IMR-90 (cell line): ENCODE measurements at regions not wholly inside any gene's neighbourhood (a gene's known extent, or its start where the extent isn't known, plus 50 kb on each side); places are given as distances from the start of the nearest gene placed in this dataset.

Experiments used
- ATAC-seq: fragments of 200-7000 bp; cut with Tn5 transposase; 2 replicates; pipeline ENCODE4 v1.9.1; 2020; ENCODE audit warnings: low read depth, mild to moderate bottlenecking, moderate library complexity
- BruUV-seq: library from RNA; stranded (reverse); fragments of 400-500 nt; replicated peaks from 2 replicates; lab custom pipeline; 2021; lab: Mats Ljungman, UMichigan
- CTCF ChIA-PET: fragments of 300-600 bp; formaldehyde crosslinking; extraction: SDS; loops from one replicate; lab custom pipeline; 2021; ENCODE audit warnings: antibody characterized with exemption; lab: Yijun Ruan, JAX
- POLR2A ChIA-PET: fragments of 300-600 bp; sonication (Branson Sonifier 250); formaldehyde crosslinking; loops from one replicate; lab custom pipeline; 2022; ENCODE audit warnings: antibody characterized with exemption; ENCODE audit not compliant: unreplicated experiment; lab: Charles Lee
- DNase-seq: peaks from one replicate; pipeline ENCODE4 v3.0.0; 2013
- H2AFZ ChIP-seq: replicated peaks from 2 replicates; pipeline ENCODE3; 2013; ENCODE audit warnings: low read length, mild to moderate bottlenecking; ENCODE audit not compliant: poor library complexity
- H2AK5ac ChIP-seq: 2 replicates; pipeline ENCODE4 v1.6.1; 2013; ENCODE audit warnings: low read depth, low read length, inconsistent platforms
- H2AK9ac ChIP-seq: replicated peaks from 2 replicates; pipeline ENCODE3; 2013; ENCODE audit warnings: mild to moderate bottlenecking, low read depth, low read length, moderate library complexity; ENCODE audit not compliant: poor library complexity
- H2BK120ac ChIP-seq: 2 replicates; pipeline ENCODE4 v1.6.1; 2013; ENCODE audit warnings: low read depth, low read length, inconsistent platforms
- H2BK15ac ChIP-seq: 3 replicates; pipeline ENCODE4 v1.6.1; 2013; ENCODE audit warnings: low read depth, low read length, inconsistent platforms
- H2BK20ac ChIP-seq: 2 replicates; pipeline ENCODE4 v1.6.1; 2013; ENCODE audit warnings: low read depth, mild to moderate bottlenecking, inconsistent platforms, low read length, moderate library complexity
- H2BK5ac ChIP-seq: 2 replicates; pipeline ENCODE4 v1.6.1; 2013; ENCODE audit warnings: mild to moderate bottlenecking, low read depth, low read length, inconsistent platforms; ENCODE audit not compliant: poor library complexity, severe bottlenecking
- H3K14ac ChIP-seq: replicated peaks from 2 replicates; pipeline ENCODE4 v1.6.1; 2013; ENCODE audit warnings: low read depth, low read length, inconsistent platforms
- H3K18ac ChIP-seq: 2 replicates; pipeline ENCODE4 v1.6.1; 2013; ENCODE audit warnings: low read depth, low read length, control low read depth
- H3K23ac ChIP-seq: 2 replicates; pipeline ENCODE4 v1.6.1; 2013; ENCODE audit warnings: low read depth, low read length, inconsistent platforms
- H3K27ac ChIP-seq: 2 replicates; pipeline ENCODE4 v1.5.1; 2013; ENCODE audit warnings: mild to moderate bottlenecking, control low read depth, low read length; ENCODE audit not compliant: insufficient read depth
- H3K27me3 ChIP-seq: 2 replicates; pipeline ENCODE4 v1.6.1; 2013; ENCODE audit warnings: low read length; ENCODE audit not compliant: control insufficient read depth, insufficient read depth
- H3K36me3 ChIP-seq: 2 replicates; pipeline ENCODE4 v1.6.1; 2013; ENCODE audit warnings: low read length, mixed read lengths; ENCODE audit not compliant: control insufficient read depth, insufficient read depth
- H3K4ac ChIP-seq: 2 replicates; pipeline ENCODE4 v1.6.1; 2013; ENCODE audit warnings: low read depth, low read length, inconsistent platforms
- H3K4me1 ChIP-seq: 2 replicates; pipeline ENCODE4 v1.6.1; 2013; ENCODE audit warnings: low read length, mixed read lengths; ENCODE audit not compliant: control insufficient read depth, insufficient read depth
- H3K4me2 ChIP-seq: 2 replicates; pipeline ENCODE4 v1.6.1; 2013; ENCODE audit warnings: low read depth, mild to moderate bottlenecking, control low read depth, low read length, moderate library complexity
- H3K4me3 ChIP-seq: 2 replicates; pipeline ENCODE4 v1.5.1; 2013; ENCODE audit warnings: low read depth, mild to moderate bottlenecking, control low read depth, low read length, moderate library complexity; ENCODE audit not compliant: insufficient read depth
- H3K56ac ChIP-seq: 2 replicates; pipeline ENCODE4 v1.6.1; 2013; ENCODE audit warnings: low read length, inconsistent platforms; ENCODE audit not compliant: insufficient read depth; ENCODE audit errors: extremely low read depth
- H3K79me1 ChIP-seq, 2 experiments: 2 replicates each; pipeline ENCODE4 v1.6.1; 2013; ENCODE audit warnings: low read length in 2 of 2, inconsistent platforms in 1 of 2, low read depth in 1 of 2
- H3K9ac ChIP-seq: 2 replicates; pipeline ENCODE4 v1.6.1; 2013; ENCODE audit warnings: low read depth, low read length, control low read depth
- H3K9me1 ChIP-seq: 2 replicates; pipeline ENCODE4 v1.6.1; 2013; ENCODE audit warnings: low read length, inconsistent platforms; ENCODE audit not compliant: insufficient read depth
- H3K9me3 ChIP-seq: 2 replicates; pipeline ENCODE4 v1.6.1; 2013; ENCODE audit warnings: low read length; ENCODE audit not compliant: control insufficient read depth, insufficient read depth
- H4K20me1 ChIP-seq: 2 replicates; pipeline ENCODE4 v1.6.1; 2013; ENCODE audit warnings: low read length, inconsistent platforms; ENCODE audit not compliant: insufficient read depth
- H4K5ac ChIP-seq: 2 replicates; pipeline ENCODE4 v1.6.1; 2013; ENCODE audit warnings: mild to moderate bottlenecking, low read depth, low read length, control low read depth
- H4K8ac ChIP-seq, 2 experiments: 2 replicates each; pipeline ENCODE4 v1.6.1; 2013; ENCODE audit warnings: low read depth in 2 of 2, low read length in 2 of 2, control low read depth in 1 of 2, inconsistent platforms in 1 of 2
- H4K91ac ChIP-seq: 2 replicates; pipeline ENCODE4 v1.6.1; 2013; ENCODE audit warnings: low read depth, low read length, inconsistent platforms; ENCODE audit not compliant: insufficient read depth
- BHLHE40 ChIP-seq: fragments of 150-350 bp; IDR thresholded peaks from 2 replicates; pipeline ENCODE4 v1.6.1; 2016; ENCODE audit warnings: mild to moderate bottlenecking, low read depth, low read length
- CHD1 ChIP-seq: IDR thresholded peaks from 2 replicates; pipeline ENCODE4 v1.6.1; 2012; ENCODE audit warnings: low read depth, low read length, improper control_type of control experiment
- CTCF ChIP-seq: conservative IDR thresholded peaks from 2 replicates; pipeline ENCODE4 v1.5.1; 2012; ENCODE audit warnings: mild to moderate bottlenecking, low read depth, low read length, improper control_type of control experiment
- ELK1 ChIP-seq: fragments of 150-350 bp; IDR thresholded peaks from 2 replicates; pipeline ENCODE4 v1.6.1; 2016; ENCODE audit warnings: low read depth, mild to moderate bottlenecking, low read length, moderate library complexity, borderline replicate concordance
- FOS ChIP-seq: fragments of 150-350 bp; IDR thresholded peaks from 2 replicates; pipeline ENCODE4 v1.6.1; 2016; ENCODE audit warnings: low read depth, low read length
- MAFK ChIP-seq: IDR thresholded peaks from 2 replicates; pipeline ENCODE4 v1.6.1; 2012; ENCODE audit warnings: low read depth, low read length, improper control_type of control experiment
- MAZ ChIP-seq: IDR thresholded peaks from 2 replicates; pipeline ENCODE4 v1.6.1; 2012; ENCODE audit warnings: low read depth, mild to moderate bottlenecking, low read length, improper control_type of control experiment, moderate library complexity, borderline replicate concordance
- MXI1 ChIP-seq: IDR thresholded peaks from 2 replicates; pipeline ENCODE4 v1.6.1; 2012; ENCODE audit warnings: low read depth, mild to moderate bottlenecking, low read length, moderate library complexity, borderline replicate concordance
- NFE2L2 ChIP-seq: fragments of 150-350 bp; IDR thresholded peaks from 2 replicates; pipeline ENCODE4 v1.6.1; 2016; ENCODE audit warnings: low read depth, mild to moderate bottlenecking, low read length
- POLR2A ChIP-seq: IDR thresholded peaks from 2 replicates; pipeline ENCODE4 v1.6.1; 2012; ENCODE audit warnings: mild to moderate bottlenecking, low read depth, low read length
- RAD21 ChIP-seq: IDR thresholded peaks from 2 replicates; pipeline ENCODE4 v1.6.1; 2012; ENCODE audit warnings: low read length, improper control_type of control experiment
- RCOR1 ChIP-seq: IDR thresholded peaks from 2 replicates; pipeline ENCODE4 v1.6.1; 2012; ENCODE audit warnings: mild to moderate bottlenecking, low read length, improper control_type of control experiment; ENCODE audit not compliant: insufficient replicate concordance
- RFX5 ChIP-seq: IDR thresholded peaks from 2 replicates; pipeline ENCODE4 v1.8.0; 2012; ENCODE audit warnings: low read depth, mild to moderate bottlenecking, low read length, moderate library complexity
- SMC3 ChIP-seq: fragments of 150-350 bp; IDR thresholded peaks from 2 replicates; pipeline ENCODE4 v1.6.1; 2016; ENCODE audit warnings: low read depth, mild to moderate bottlenecking, antibody characterized with exemption, low read length, moderate library complexity
- USF2 ChIP-seq: fragments of 150-350 bp; IDR thresholded peaks from 2 replicates; pipeline ENCODE4 v1.6.1; 2017; ENCODE audit warnings: mild to moderate bottlenecking, antibody characterized with exemption, low read length, low read depth
- WGBS, 2 experiments: methylation state at CpG; one replicate each; pipeline versions ENCODE4 v1.1.5 to v1.1.7; 2013; ENCODE audit warnings: missing lambda C conversion rate in 2 of 2; ENCODE audit not compliant: insufficient read length in 1 of 2; ENCODE audit errors: extremely low coverage in 2 of 2; 5-methylcytosine and 5-hydroxymethylcytosine counted together
- dilution Hi-C: fragments of 300-500 bp; cut with HindIII; formaldehyde crosslinking; loops from one replicate; pipeline ENCODE4 v1.14.3; 2018; ENCODE audit warnings: low sequenced_read_pairs; ENCODE audit not compliant: unreplicated experiment
- in situ Hi-C: fragments of 300-500 bp; cut with MboI; formaldehyde crosslinking; loops from 3 replicates; pipeline ENCODE4 v1.14.3; 2019; ENCODE audit warnings: low sequenced_read_pairs, inconsistent platforms, mixed read lengths
- intact Hi-C: fragments of 100-400 bp; cut with micrococcal nuclease; formaldehyde crosslinking; loops from 2 replicates; pipeline ENCODE4 v1.10.0; 2022

GRCh38 chr5:107801061-107801460 is 130.3 kb upstream of the EFNA5 start:
- in situ Hi-C loops, result no loop called here
- ChIA-PET POLR2A (no interaction called here), CTCF (no interaction called here)
- Histone ChIP-seq H2BK20ac (no peak overlapping the region), H2AK5ac (no peak overlapping the region), H3K4me2 (no peak overlapping the region), H4K91ac (no peak overlapping the region), H2BK5ac (no peak overlapping the region), H3K56ac (no peak overlapping the region), H2AK9ac (no peak overlapping the region), H3K36me3 (no peaks in the 10 kb centered on the region), H3K27me3 (peaks cover 9% of the 10 kb centered on the region), H3K79me1 (no peaks in the 10 kb centered on the region), H2BK120ac (no peak overlapping the region), H3K18ac (no peak overlapping the region), H3K27ac (no peak overlapping the region), H3K4me3 (no peak overlapping the region), H3K9me3 (no peaks in the 10 kb centered on the region), H4K8ac (no peak overlapping the region), H3K4ac (no peak overlapping the region), H2BK15ac (no peak overlapping the region), H3K9me1 (no peaks in the 10 kb centered on the region), H2AFZ (no peak overlapping the region), H4K5ac (no peak overlapping the region), H3K14ac (no peak overlapping the region), H3K4me1 (no peaks in the 10 kb centered on the region), H3K23ac (no peak overlapping the region), H3K9ac (no peak overlapping the region), H4K20me1 (no peaks in the 10 kb centered on the region; the same call in 1 of the 2 replicates)
- no peak for ATAC-seq
- no peak for TF ChIP-seq POLR2A
- no peak for TF ChIP-seq USF2
- no peak for TF ChIP-seq NFE2L2
- TF ChIP-seq RCOR1, result no peak
- no peak for TF ChIP-seq FOS
- no peak for TF ChIP-seq ELK1
- no peak for TF ChIP-seq RAD21
- TF ChIP-seq SMC3, result no peak
- no peak for TF ChIP-seq MAFK
- TF ChIP-seq RFX5, result no peak
- no peak for TF ChIP-seq MAZ
- TF ChIP-seq CHD1, result no peak
- TF ChIP-seq CTCF, result no peak
- no peak for TF ChIP-seq MXI1
- no peak for TF ChIP-seq BHLHE40
- dilution Hi-C loops, result no loop called here
- no CpG with 5 or more reads among the region's 2 CpGs for WGBS, 2 experiments
- DNase-seq, result no peak
- no TSS peak for BruUV-seq
- intact Hi-C loops, result no loop called here
